GM12878 (cell line): ENCODE measurements at regions not wholly inside any gene's neighbourhood (a gene's known extent, or its start where the extent isn't known, plus 50 kb on each side); places are given as distances from the start of the nearest gene placed in this dataset.

Experiments
- ATAC-seq: fragments of 200-7000 bp; cut with Tn5 transposase; 3 replicates; pipeline ENCODE4 v1.9.1; 2020; ENCODE audit warnings: mild to moderate bottlenecking, moderate library complexity
- BruUV-seq: library from RNA; stranded (reverse); fragments of 400-500 nt; replicated peaks from 2 replicates; lab custom pipeline; 2021; lab: Mats Ljungman, UMichigan
- CTCF ChIA-PET: fragments of 300-600 bp; sonication (Branson Sonifier 250); formaldehyde crosslinking; extraction: SDS; loops from one replicate; lab custom pipeline; 2021; ENCODE audit warnings: inconsistent platforms; lab: Yijun Ruan, JAX
- POLR2A ChIA-PET: fragments of 350-600 bp; formaldehyde crosslinking; extraction: SDS; loops from one replicate; lab custom pipeline; 2021; ENCODE audit warnings: inconsistent platforms; lab: Charles Lee
- RAD21 ChIA-PET: fragments of 300-600 bp; sonication (Branson Sonifier 250); formaldehyde crosslinking; loops from one replicate; lab custom pipeline; 2023; ENCODE audit warnings: antibody characterized with exemption; ENCODE audit not compliant: unreplicated experiment; lab: Charles Lee
- SMC1A ChIA-PET: fragments of 300-600 bp; sonication (Branson Sonifier 250); formaldehyde crosslinking; loops from one replicate; lab custom pipeline; 2023; ENCODE audit not compliant: unreplicated experiment, uncharacterized antibody; lab: Charles Lee
- DNase-seq: peaks from one replicate; pipeline ENCODE4 v3.0.0-alpha.2; 2011; ENCODE audit warnings: low read depth, low spot score
- FAIRE-seq: peaks from 3 replicates; lab custom pipeline; 2011; peaks lifted over from hg19 to GRCh38; lab: Jason Lieb, UNC
- H2AFZ ChIP-seq: 2 replicates; pipeline ENCODE4 v1.6.0; 2011; ENCODE audit warnings: low read depth, low read length, control low read depth; ENCODE audit not compliant: control insufficient read depth
- H3K27ac ChIP-seq: 2 replicates; pipeline ENCODE4 v1.5.1; 2011; ENCODE audit warnings: control low read depth; ENCODE audit not compliant: control insufficient read depth, insufficient read depth
- H3K27me3 ChIP-seq, 2 experiments: replicated peaks in 1 of 2; 2 replicates each; pipeline versions ENCODE4 v1.6.0 to v1.6.1; 2011; ENCODE audit warnings: low read length in 1 of 2; ENCODE audit not compliant: control insufficient read depth in 2 of 2, insufficient read depth in 2 of 2
- H3K36me3 ChIP-seq, 2 experiments: 2 replicates each; pipeline ENCODE4 v1.5.1; 2011; ENCODE audit warnings: low read length in 1 of 2; ENCODE audit not compliant: control insufficient read depth in 2 of 2, insufficient read depth in 2 of 2
- H3K4me1 ChIP-seq: 2 replicates; pipeline ENCODE4 v1.6.1; 2011; ENCODE audit warnings: mild to moderate bottlenecking, low read length, moderate library complexity, mixed read lengths; ENCODE audit not compliant: control insufficient read depth, insufficient read depth
- H3K4me2 ChIP-seq: 2 replicates; pipeline ENCODE4 v1.6.0; 2011; ENCODE audit warnings: control low read depth; ENCODE audit not compliant: control insufficient read depth, insufficient read depth
- H3K4me3 ChIP-seq: fragments of 200-600 bp; sonication (generic); 2 replicates; pipeline ENCODE4 v1.5.1; 2016
- H3K79me2 ChIP-seq: 2 replicates; pipeline ENCODE4 v1.6.0; 2011; ENCODE audit warnings: low read length; ENCODE audit not compliant: control insufficient read depth, insufficient read depth
- H3K9ac ChIP-seq: 2 replicates; pipeline ENCODE4 v1.8.0; 2011; ENCODE audit warnings: low read length, control low read depth, mixed read lengths; ENCODE audit not compliant: control insufficient read depth, insufficient read depth
- H3K9me3 ChIP-seq: replicated peaks from 3 replicates; pipeline ENCODE4 v1.5.1; 2011; ENCODE audit warnings: mild to moderate bottlenecking, low read length; ENCODE audit not compliant: control insufficient read depth, insufficient read depth
- H4K20me1 ChIP-seq: 2 replicates; pipeline ENCODE4 v1.6.0; 2011; ENCODE audit not compliant: control insufficient read depth, insufficient read depth
- BCL3 ChIP-seq: IDR thresholded peaks from 2 replicates; pipeline ENCODE4 v1.6.1; 2011; ENCODE audit warnings: borderline replicate concordance, low read depth, mild to moderate bottlenecking, moderate library complexity, low read length; ENCODE audit not compliant: insufficient read depth, poor library complexity, severe bottlenecking
- CHD4 ChIP-seq: fragments of 200-600 bp; sonication (generic); IDR thresholded peaks from 2 replicates; pipeline ENCODE4 v1.6.1; 2016; ENCODE audit warnings: mild to moderate bottlenecking
- HDAC2 ChIP-seq: fragments of 200-600 bp; sonication (generic); IDR thresholded peaks from 2 replicates; pipeline ENCODE4 v1.6.1; 2017
- KLF5 ChIP-seq: fragments of 450-650 bp; IDR thresholded peaks from 2 replicates; pipeline ENCODE4 v1.6.1; 2014; ENCODE audit warnings: mild to moderate bottlenecking; ENCODE audit not compliant: partially characterized antibody
- MAX ChIP-seq: IDR thresholded peaks from 2 replicates; pipeline ENCODE4 v1.6.1; 2012; ENCODE audit warnings: low read depth, low read length, improper control_type of control experiment
- NR2F1 ChIP-seq: fragments of 450-650 bp; conservative IDR thresholded peaks from 2 replicates; pipeline ENCODE4 v1.6.1; 2017; ENCODE audit warnings: mild to moderate bottlenecking
- PML ChIP-seq: IDR thresholded peaks from 2 replicates; pipeline ENCODE4 v1.6.1; 2012; ENCODE audit warnings: low read length, inconsistent platforms
- RELB ChIP-seq: fragments of 450-650 bp; IDR thresholded peaks from 2 replicates; pipeline ENCODE4 v1.6.1; 2017; ENCODE audit warnings: low read depth, mild to moderate bottlenecking, moderate library complexity
- SMAD1 ChIP-seq: fragments of 450-650 bp; IDR thresholded peaks from 2 replicates; pipeline ENCODE4 v1.6.1; 2018; ENCODE audit warnings: mild to moderate bottlenecking, low read depth; ENCODE audit not compliant: partially characterized antibody
- SP1 ChIP-seq: IDR thresholded peaks from one replicate; pipeline ENCODE4 v1.6.1; 2011; ENCODE audit warnings: low read depth, low read length
- SREBF1 ChIP-seq: IDR thresholded peaks from 2 replicates; pipeline ENCODE4 v1.6.1; 2012; ENCODE audit warnings: mild to moderate bottlenecking, low read length
- ZNF207 ChIP-seq: fragments of 450-650 bp; IDR thresholded peaks from 2 replicates; pipeline ENCODE4 v1.6.1; 2014; ENCODE audit warnings: antibody characterized with exemption, mild to moderate bottlenecking, borderline replicate concordance
- ZNF24 ChIP-seq: fragments of 450-650 bp; IDR thresholded peaks from 2 replicates; pipeline ENCODE4 v1.6.1; 2017; ENCODE audit warnings: antibody characterized with exemption, mild to moderate bottlenecking
- ZSCAN29 ChIP-seq: fragments of 450-650 bp; IDR thresholded peaks from 2 replicates; pipeline ENCODE4 v1.6.1; 2017; ENCODE audit warnings: mild to moderate bottlenecking, moderate library complexity
- WGBS: methylation state at CpG from one replicate; pipeline ENCODE4 v1.1.6; 2016; ENCODE audit warnings: low lambda C conversion rate; ENCODE audit not compliant: insufficient replicate concordance, insufficient coverage; ENCODE audit errors: missing lambda C conversion rate; 5-methylcytosine and 5-hydroxymethylcytosine counted together
- in situ Hi-C: fragments of 300-500 bp; cut with MboI; formaldehyde crosslinking; loops from 9 replicates; pipeline ENCODE4 v1.14.3; 2018; ENCODE audit warnings: mixed read lengths
- intact Hi-C: fragments of 100-400 bp; cut with micrococcal nuclease; formaldehyde crosslinking; loops from one replicate; pipeline ENCODE4 v1.14.2; 2022; ENCODE audit not compliant: unreplicated experiment

- Histone ChIP-seq H3K27me3 (no peaks in the 10 kb centered on the region), H3K9ac (no peak overlapping the region), H3K4me3 (no peak overlapping the region), H4K20me1 (no peaks in the 10 kb centered on the region), H3K27ac (no peak overlapping the region), H3K36me3 (no peaks in the 10 kb centered on the region), H2AFZ (no peak overlapping the region), H3K79me2 (no peaks in the 10 kb centered on the region), H3K4me1 (no peaks in the 10 kb centered on the region), H3K4me2 (no peak overlapping the region), H3K9me3 (no peaks in the 10 kb centered on the region)
- no peak for DNase-seq
- ChIA-PET CTCF (no interaction called here), POLR2A (no interaction called here), SMC1A (interaction anchor here (0.6 kb wide), 1 partner anchor 60 kb away, joined by 3 read pairs; no protein-coding TSS in a partner anchor), RAD21 (no interaction called here)
- no peak for TF ChIP-seq RELB
- TF ChIP-seq KLF5 = no peak
- TF ChIP-seq ZNF207 = no peak
- no peak for TF ChIP-seq BCL3
- WGBS = 3% methylated on average over 2 of the region's 2 CpGs
- FAIRE-seq = no peak
- intact Hi-C loops = no loop called here
- ATAC-seq = no peak
- no TSS peak for BruUV-seq
- in situ Hi-C loops = no loop called here
Measured at GRCh38 chr4:124192544-124192943, 520.0 kb downstream of the ANKRD50 start.

- no peak for TF ChIP-seq PML
- no peak for TF ChIP-seq NR2F1
- TF ChIP-seq ZSCAN29 = no peak
- TF ChIP-seq SMAD1 = no peak
- TF ChIP-seq CHD4 = no peak
- TF ChIP-seq ZNF24 = no peak
- TF ChIP-seq KLF5 = no peak
- TF ChIP-seq SP1 = no peak
- no peak for TF ChIP-seq MAX
- no peak for TF ChIP-seq SREBF1
- no peak for TF ChIP-seq HDAC2
- Histone ChIP-seq H3K4me2 (no peak overlapping the region), H3K27me3 (no peaks in the 10 kb centered on the region), H3K36me3 (no peaks in the 10 kb centered on the region), H3K4me1 (no peaks in the 10 kb centered on the region), H3K9me3 (no peaks in the 10 kb centered on the region), H3K9ac (no peak overlapping the region), H3K27ac (no peak overlapping the region), H3K4me3 (no peak overlapping the region), H3K79me2 (no peaks in the 10 kb centered on the region), H2AFZ (no peak overlapping the region), H4K20me1 (no peaks in the 10 kb centered on the region)
- DNase-seq (no peak), ATAC-seq (no peak), FAIRE-seq (no peak)
- BruUV-seq = no TSS peak
- in situ Hi-C loops = no loop called here
- ChIA-PET CTCF (no interaction called here), RAD21 (no interaction called here), POLR2A (no interaction called here), SMC1A (no interaction called here)
- intact Hi-C loops = no loop called here
- 0% methylated on average over 2 of the region's 2 CpGs for WGBS
Measured at GRCh38 chr4:124199185-124199584, 513.3 kb downstream of the ANKRD50 start.
